Myocyte (in vitro differentiated cells): ENCODE measurements at regions not wholly inside any gene's neighbourhood (a gene's known extent, or its start where the extent isn't known, plus 50 kb on each side); places are given as distances from the start of the nearest gene placed in this dataset.

Source experiments
- DNase-seq: peaks from one replicate; pipeline ENCODE4 v3.0.0-alpha.2; 2012; ENCODE audit warnings: low read depth

DNA sequence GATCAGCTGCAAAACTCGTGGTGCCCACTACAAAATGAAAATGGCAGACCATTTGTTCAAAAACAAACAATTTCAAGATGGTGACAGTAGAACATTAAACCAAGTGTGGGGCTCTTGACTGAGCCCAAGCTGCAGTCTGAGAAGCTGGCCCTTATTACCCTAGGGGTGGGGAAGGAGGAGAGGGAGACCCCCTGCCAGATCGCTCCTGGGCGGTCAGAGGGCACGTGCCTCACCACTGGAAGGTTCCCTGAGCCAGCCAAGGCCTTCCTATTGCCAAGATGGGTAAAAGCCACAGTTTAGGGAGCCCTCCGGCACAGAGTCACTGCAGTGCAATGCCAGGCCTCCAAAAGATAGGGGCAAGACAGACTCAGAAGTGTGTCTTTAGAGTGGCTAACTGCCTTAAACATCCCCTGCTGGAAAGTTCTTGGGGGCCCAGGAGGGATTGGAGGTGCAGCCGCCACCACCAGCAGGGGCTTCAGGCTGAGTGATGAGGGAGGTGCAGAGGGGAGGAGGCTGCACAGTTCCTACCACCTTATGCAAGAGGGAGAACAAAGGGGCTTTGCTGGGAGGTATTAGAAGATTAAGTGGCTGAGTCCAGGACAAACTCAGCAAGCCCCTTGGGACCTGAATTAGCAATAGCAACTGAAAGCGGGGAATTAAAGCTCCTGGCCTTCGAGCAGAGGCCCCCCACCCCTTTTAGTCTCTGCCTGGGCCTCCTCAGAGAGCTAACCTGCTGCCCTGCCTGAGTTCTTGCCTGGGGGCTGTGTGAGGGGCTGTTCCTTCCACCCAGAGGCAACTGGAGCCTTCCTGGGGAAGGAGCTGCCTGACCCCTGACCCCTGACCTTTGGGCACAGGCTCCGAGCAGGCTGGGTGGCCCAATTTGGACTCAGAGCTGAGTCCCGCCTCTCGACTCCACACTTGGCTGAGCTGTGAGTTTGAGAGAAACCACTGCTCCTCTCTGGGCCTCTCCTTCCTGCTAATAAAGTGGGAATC lies 88.4 kb downstream of the VEGFA start:
- no peak for DNase-seq

DNA sequence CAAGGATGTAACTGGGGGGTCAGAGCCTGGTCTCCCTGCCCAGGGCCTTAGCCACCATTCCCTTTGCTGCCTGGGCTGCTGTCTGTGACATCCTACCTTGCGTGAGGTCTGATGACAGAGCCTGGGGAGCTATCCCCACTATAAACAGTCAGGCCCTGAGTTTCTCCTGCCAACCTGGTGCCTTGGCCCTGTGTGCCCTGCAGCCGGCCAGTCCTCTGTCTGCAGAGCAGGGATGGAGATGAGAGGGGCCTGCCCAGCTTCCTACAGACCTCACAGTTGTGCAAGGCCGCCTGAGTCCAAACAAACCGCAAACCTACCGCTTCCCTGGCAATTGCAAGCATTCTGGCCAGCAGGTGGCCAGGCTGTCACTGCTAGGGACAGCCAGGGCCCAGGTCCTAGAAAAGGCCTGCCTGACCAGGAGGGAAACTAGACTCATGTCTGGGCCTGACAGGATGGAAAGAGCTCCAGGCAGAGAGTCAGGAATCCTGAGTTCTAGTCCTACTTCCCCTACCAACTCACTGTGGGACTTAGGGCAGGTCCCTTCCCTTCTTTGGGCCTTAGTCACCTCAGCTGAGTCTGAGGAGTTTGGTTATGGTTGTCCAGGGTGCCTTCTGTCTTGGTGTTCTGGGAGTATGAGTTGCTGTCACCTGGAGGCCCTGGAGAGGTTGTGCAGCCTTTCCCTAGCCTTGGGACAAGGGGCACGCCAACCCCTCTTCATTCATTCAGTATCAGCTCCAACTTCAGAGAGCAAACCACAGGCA lies 86.2 kb downstream of the VEGFA start:
- peak; percentile 40 for DNase-seq

DNA sequence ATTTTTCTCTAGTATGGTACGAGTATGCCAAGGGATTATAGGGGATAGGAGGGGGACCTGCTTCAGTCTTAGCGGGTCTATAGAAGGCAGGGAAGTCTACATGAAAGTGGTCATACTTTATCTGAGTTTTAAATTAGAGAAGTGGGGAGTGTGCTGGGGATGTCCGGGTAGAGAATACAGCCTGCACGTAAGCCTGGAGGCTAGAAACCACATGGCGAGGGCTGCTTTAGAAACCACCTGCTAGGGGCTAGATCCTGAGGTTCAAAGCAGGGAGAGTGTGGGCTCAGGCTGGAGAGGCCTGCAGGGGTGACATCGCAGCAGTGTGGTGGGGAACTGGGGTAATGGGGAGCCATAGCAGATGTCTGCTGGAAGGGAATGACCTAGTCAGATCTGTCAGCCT lies 85.2 kb downstream of the VEGFA start:
- DNase-seq, result no peak

DNA sequence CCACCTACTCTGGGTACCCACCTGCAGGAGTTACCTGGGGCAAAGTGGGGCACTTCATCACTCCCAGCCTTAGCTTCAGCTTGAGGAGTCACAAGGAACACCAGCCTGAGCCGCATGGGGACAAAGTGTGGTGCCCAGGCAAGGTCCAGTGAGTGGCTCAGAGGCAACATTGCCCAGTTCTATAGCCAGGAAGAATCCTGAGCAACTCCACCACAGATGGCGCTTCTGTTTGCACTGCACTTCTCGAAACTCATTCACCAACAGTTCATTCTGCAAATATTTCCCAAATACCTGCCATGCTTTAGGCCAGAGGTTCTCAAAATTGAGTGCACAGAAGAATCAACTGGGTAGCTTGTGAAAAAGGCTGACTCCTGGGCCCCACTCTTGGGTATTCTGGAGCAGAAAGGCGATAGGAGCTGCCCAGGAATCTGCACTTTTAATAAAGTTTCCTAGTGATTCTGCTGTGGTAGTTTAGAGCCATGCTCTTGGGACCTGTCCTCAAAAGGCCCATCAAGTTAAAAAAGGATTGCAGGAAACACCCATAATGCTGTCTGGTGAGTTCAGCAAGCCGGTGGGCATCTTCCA lies 83.1 kb downstream of the VEGFA start:
- DNase-seq, result no peak

DNA sequence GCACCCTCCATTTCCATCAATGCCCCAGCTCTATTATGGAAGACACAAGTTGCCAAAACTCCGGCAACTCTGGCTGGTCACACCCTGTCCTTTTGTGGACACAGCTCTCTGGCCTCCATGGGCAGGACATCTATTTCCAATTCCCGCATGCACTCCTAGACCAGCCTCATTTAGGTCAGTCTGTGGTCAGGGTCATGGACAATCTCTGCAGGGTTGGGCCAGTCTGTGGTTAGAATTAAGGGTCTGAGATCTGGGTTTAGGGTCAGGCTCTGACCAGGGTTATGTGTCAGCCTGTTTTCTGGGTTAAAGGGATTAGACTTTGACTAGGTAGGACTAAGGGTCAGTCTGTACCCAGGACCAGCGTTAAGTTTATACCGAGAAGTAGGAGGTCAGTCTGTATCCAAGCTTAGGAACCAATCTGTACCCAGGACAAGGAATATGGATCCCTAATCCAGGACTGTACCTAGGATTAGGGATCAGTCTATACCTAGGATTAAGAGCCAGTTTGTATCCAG lies 82.4 kb downstream of the VEGFA start:
- peak; percentile 86 for DNase-seq

DNA sequence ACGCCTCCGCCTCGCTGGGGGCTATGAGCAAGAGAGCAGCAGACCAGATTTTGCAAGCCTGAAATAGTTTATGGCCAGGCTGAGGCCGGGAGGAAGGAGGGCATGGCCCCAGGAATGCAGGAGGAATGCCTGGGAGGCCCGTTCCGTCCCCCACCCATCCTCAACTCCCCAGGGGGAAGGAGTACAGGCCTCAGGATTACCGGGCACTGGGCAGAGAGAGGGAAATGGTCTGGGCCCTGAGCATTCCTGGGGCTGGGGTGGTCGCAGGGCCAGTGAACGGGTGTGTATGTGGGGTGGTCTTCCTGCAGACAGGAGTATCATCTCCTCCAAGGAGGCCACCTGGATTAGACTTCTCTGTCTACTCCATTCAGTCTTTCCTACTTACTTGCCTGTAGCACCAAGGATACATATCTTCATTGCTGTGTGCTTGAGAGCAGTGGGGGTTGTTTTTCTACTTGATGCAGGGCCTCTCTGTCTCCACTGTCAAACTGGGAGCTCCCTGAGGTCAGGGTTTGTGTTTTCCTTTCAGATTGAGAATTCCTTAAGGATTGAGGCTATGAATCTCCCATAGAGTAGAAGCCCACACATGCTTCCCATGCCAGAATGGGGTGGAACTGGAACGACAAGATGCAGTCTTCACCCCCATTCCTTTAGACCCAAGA lies 81.3 kb downstream of the VEGFA start:
- DNase-seq, result peak; percentile 92

DNA sequence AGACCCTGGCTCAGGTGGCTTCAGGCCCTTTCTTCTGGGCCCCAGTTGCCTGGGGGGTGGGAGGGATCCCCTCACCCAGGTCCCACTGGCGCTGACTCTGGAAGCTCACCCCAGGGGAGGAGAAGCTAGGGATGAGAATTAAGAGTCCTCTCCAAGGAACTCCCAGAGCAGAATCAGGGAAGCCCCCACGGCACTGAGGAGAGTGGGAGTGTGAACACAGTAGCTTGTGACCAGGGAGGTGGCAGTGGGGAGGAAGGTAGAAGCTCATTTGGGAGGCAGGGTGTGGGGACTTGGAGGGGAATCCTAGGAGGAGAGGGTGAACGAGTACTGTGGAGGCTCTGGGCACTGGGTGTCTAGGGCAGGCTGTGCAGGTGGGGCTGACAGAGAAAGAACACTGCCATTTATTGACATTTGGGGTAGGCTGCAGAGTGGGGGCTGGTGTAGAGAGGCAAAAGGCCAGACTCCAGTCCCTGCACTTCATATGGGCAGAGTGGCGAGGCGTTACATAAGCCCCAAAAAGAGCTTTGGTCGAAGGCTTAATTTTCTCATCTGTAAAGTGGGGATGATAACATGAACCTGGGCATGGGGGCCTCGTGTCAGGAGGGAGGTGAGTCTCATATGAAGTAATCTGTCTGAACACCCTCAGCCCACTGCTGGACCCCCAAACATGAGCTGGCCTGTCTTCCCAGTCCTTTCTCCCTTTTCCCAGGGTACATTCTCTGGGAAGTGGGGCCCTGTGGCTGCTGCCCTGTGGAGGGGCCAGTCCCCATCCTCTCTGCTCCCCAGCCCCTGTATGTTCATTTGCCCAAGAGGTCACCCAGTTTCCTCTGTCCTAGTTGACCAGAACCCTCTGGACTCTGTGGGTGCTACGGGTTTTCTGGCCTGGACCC lies 80.5 kb downstream of the VEGFA start:
- DNase-seq, result no peak

DNA sequence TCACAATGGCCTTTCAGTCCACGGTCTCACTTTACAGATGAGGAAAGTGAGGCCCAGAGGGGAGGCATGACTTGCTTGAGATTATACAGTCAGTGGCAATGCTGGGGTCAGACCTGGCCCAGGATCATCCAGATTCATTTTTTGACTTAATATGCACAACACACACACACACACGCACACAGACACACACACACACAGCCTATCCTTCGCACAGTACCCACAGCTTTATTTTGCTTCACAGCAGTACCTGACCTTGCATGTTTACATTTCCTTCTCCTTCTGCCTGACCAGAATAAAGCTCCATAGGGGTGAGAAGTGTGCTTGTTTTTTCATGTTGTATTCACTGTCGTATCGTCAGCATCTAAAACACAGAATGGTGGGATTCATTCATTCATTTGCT lies 79.8 kb downstream of the VEGFA start:
- DNase-seq, result no peak

DNA sequence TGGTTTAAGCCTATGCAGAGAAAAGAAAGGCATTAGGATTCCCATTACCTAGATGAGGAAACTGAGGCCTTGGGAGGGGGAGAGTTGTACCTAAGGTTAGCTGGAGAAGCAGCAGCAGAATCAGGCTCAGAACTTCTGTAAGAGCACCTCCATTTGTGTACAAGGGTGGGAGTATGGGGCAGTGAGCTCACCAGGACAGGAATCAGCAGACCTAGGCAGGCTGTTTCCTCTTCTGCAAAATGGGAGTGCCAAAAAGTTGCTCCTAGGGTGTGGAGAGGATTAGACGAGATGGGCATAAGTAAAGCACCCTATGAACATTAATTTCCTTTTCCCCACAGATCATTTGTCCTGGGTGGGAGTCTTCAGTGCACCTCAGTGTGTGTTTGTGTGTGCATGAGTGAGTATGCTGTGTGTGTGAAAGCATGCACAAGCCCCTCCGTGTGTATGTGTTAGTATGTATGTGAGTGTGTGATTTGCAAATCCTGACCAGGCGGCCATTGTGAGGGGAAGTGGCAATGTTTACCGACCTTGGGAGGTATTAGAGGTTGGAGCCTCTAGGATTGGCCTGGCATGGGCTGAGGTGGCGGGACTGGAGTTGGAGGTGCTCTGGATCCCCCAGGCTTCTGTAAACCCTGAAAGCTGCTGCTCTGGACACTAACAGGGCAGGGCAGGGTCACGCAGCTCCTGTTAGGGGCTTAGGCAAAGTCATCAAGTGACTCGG lies 78.8 kb downstream of the VEGFA start:
- DNase-seq, result no peak

DNA sequence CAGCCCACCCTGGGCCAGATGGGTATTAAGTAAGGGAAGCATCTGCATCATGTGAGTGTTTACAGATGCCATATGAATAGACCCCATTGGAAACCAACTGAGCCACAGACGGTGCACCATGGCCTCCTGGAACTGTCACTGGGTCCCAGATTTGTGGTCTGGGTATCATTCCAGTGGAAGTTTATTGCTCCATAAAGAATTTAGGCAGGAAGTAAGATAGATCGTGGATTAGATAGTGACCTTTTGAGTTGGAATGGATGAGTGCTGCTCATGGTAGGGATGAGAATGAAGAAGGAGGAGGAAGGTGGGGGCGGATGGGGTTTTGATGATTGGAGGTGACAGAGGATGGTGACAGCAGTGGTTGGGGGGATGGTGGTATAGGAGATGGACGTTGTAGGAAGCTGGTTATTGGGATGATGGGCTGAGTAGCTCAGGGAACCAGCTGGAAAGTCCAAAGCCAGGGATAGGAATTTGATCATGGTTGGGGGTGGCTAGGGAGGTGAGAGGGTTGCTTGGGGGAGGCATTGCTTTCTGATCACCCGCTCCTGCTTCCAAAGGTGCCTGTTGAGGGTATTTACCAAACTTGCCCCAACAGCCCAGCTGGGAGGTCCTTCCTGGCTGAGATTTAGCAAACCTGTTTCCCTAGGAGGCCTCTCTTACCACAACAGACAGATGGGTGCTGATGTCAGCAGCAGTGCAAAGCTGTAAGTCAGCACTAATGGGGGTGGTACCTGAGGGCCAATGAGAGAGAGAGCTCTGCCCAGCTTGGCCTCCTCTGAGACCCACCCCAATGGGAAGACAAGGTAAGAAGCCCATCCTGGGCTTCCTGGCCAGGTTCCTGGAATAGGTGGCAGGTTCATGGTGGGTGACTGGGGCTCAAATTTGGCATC lies 78.0 kb downstream of the VEGFA start:
- peak; percentile 47 for DNase-seq

DNA sequence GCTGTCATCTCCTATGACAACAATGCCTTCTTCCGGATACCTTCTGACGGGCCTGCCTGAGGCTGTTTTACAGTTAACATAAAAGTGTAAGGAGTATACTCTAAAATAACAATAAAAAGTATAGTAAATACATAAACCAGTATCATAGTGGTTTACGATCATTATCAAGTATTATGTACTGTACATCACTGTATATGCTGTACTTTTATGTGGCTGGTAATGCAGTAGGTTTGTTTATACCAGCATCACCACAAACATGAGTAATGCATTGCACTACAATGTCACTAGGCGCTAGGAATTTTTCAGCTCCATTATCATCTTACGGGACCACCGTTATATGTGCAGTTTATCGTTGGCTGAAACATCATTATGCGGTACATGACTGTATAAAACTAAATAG lies 76.5 kb downstream of the VEGFA start:
- DNase-seq, result no peak

DNA sequence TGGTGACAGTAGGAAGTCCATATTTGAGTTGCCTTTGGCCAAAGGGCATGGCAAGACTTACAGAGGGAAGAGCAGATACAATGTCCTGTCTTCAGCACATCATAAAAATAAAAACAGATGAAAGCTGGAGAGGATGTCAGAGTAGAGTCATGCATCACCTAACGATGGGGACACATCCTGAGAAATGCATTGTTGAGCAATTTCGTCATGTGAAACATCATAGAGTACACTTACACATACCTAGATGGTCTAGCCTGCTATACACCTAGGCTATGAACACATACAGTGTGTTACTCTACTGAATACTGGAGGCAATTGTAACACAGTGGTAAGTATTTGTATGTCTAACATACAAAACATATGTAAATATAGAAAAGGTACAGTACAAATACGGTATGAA lies 75.6 kb downstream of the VEGFA start:
- DNase-seq, result no peak

DNA sequence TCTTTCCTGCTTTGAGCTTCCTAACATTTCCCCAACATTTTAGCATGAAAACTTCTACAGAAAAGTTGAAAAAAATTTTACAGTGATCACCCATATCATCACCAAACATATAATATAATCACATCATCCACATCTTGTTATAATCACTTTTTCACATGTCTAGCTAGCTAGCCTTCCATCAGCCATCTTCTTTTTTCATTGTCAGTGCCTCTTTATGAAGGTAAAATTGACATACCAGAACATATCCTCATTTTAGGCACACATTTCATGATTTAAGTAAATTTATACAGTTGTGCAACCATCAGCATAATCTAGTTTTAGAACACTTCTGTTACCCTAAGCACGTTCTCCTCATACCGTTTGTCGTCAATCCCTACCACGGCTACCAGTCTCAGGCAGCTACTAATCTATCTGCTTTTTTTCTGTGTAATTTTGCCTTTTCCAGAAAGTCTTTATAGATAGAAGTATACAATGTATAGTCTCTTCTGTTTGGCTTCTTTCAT lies 73.7 kb downstream of the VEGFA start:
- no peak for DNase-seq

DNA sequence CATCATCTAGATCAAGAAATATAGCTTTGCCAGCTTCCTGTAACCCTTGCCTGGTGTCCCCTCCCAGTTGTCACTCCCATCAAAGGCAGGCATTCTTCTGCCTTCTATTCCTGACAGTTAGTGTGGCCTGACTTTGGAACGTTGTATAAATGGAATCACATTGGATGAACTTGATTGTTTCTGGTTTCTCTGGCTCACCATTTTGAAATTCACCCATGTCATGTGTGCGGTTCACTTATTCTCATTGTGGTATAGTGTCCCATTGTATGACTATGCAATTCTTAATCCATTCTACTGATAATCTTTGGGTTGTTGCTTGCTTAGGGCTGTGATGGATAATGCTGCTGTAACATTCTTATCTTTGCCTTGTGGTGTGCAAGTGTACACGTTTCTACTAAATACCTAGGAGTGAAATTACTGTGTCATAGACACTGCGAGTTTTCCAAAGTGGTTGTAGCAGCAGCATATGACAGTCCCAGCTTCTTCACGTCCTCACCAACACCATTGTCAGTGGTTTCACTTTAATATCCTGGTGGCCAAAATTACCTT lies 73.2 kb downstream of the VEGFA start:
- DNase-seq, result no peak

DNA sequence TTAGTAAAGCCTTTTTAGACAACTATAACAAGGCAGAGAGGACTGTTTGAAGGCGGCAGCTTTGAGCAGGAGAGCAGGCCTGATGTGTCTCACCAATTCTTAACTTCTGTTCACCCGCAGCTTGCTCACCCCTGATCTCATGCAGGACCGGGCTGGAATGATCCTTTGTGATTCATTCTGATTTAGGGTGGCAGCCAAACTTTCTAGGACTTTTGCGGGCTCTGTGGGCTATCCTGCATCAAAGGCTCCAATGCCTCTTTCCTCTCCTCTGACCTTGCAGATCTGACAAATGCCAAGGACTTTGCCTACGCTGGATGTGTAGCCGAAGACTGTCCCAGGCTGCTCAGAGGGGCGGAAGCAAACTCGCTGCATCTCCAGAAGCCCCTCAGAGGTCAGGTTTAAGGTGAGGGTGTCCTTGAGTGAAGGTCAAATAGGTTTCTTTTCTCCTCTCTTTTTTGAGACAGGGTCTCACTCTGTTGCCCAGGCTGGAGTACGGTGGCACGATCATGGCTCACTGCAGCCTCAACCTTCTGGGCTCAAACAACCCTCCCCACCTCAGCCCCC lies 72.3 kb downstream of the VEGFA start:
- peak; percentile 35 for DNase-seq

DNA sequence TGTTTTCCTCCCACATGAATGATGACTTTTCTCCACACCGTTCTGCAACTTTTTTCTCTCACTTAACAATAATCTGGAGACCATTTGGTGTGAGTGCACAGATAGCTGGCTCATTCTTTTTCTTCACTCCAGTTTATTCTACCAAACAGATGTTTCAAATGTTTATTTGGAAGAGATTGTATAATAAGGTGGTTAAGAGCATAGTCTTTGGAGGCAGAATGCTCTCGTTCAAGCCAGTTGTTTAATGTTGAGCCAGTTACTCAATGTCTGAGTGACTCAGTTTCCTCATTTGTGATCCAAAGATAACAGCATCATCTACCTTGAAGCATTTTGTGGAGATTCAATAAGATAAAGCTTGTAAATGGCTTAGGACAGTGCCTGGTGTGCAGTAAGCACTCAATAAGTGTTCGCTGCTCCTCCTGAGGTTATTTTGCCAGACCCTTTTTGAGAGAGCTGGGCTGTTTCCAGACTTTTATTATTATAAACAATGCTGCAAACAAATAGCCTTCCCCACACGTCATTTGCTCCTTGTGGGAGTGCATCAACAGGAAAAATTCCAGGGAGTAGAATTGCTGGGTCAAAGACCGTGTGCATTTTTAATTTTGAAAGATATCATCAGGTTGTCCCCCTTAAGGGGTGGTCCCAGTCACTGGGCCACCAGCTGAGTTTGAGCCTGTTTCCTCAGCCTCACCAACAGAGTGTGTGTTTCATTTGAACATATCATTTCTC lies 70.6 kb downstream of the VEGFA start:
- no peak for DNase-seq
